Neural cell (in vitro differentiated cells): ENCODE measurements at regions not wholly inside any gene's neighbourhood (a gene's known extent, or its start where the extent isn't known, plus 50 kb on each side); places are given as distances from the start of the nearest gene placed in this dataset.

ENCODE experiments used
- EZH2 ChIP-seq: fragments of 200-600, 300-800 bp; shearing (Covaris generic), sonication (generic); IDR thresholded peaks from 2 replicates; pipeline ENCODE4 v1.6.1; 2014; ENCODE audit warnings: antibody characterized with exemption, low read length, borderline replicate concordance, mild to moderate bottlenecking; ENCODE audit not compliant: insufficient read depth, poor library complexity, severe bottlenecking
- POLR2AphosphoS5 ChIP-seq: IDR thresholded peaks from 2 replicates; pipeline ENCODE4 v1.6.1; 2012
- RAD21 ChIP-seq: fragments of 450-650 bp; conservative IDR thresholded peaks from 2 replicates; pipeline ENCODE4 v1.6.1; 2014; ENCODE audit warnings: antibody characterized with exemption, mild to moderate bottlenecking, moderate library complexity
- TF ChIP-seq, protein P1 (sequence below): fragments of 450-650 bp; IDR thresholded peaks from 2 replicates; pipeline ENCODE4 v1.5.1; 2014; ENCODE audit warnings: antibody characterized with exemption, mild to moderate bottlenecking, moderate library complexity; ENCODE audit not compliant: poor library complexity, severe bottlenecking
- TF ChIP-seq, protein P2 (sequence below): IDR thresholded peaks from 2 replicates; pipeline ENCODE4 v1.6.1; 2012; ENCODE audit warnings: borderline replicate concordance

DNA sequence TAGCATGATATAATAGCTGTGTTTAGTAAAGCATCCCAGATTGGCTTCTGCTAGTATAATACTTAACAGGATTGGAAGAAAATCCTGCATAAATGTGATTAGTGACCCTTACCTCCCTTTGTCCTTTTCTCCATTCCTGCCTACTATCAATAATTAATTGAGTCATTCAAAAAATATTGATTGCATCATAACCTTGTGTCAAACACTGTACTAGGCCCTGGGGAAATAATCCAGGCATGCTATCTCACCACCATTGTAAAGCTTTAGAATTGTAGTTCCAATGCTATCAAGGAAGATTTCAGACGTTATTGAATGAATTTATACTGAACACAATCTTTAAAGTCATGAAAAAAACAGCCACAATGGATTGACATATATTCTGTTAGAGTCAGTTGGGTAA is 378.6 kb upstream of the DDHD1 start:
- TF ChIP-seq RAD21, result no peak
- TF ChIP-seq EZH2, result no peak
- TF ChIP-seq, protein P1, sequence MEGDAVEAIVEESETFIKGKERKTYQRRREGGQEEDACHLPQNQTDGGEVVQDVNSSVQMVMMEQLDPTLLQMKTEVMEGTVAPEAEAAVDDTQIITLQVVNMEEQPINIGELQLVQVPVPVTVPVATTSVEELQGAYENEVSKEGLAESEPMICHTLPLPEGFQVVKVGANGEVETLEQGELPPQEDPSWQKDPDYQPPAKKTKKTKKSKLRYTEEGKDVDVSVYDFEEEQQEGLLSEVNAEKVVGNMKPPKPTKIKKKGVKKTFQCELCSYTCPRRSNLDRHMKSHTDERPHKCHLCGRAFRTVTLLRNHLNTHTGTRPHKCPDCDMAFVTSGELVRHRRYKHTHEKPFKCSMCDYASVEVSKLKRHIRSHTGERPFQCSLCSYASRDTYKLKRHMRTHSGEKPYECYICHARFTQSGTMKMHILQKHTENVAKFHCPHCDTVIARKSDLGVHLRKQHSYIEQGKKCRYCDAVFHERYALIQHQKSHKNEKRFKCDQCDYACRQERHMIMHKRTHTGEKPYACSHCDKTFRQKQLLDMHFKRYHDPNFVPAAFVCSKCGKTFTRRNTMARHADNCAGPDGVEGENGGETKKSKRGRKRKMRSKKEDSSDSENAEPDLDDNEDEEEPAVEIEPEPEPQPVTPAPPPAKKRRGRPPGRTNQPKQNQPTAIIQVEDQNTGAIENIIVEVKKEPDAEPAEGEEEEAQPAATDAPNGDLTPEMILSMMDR, result no peak
- TF ChIP-seq, protein P2, sequence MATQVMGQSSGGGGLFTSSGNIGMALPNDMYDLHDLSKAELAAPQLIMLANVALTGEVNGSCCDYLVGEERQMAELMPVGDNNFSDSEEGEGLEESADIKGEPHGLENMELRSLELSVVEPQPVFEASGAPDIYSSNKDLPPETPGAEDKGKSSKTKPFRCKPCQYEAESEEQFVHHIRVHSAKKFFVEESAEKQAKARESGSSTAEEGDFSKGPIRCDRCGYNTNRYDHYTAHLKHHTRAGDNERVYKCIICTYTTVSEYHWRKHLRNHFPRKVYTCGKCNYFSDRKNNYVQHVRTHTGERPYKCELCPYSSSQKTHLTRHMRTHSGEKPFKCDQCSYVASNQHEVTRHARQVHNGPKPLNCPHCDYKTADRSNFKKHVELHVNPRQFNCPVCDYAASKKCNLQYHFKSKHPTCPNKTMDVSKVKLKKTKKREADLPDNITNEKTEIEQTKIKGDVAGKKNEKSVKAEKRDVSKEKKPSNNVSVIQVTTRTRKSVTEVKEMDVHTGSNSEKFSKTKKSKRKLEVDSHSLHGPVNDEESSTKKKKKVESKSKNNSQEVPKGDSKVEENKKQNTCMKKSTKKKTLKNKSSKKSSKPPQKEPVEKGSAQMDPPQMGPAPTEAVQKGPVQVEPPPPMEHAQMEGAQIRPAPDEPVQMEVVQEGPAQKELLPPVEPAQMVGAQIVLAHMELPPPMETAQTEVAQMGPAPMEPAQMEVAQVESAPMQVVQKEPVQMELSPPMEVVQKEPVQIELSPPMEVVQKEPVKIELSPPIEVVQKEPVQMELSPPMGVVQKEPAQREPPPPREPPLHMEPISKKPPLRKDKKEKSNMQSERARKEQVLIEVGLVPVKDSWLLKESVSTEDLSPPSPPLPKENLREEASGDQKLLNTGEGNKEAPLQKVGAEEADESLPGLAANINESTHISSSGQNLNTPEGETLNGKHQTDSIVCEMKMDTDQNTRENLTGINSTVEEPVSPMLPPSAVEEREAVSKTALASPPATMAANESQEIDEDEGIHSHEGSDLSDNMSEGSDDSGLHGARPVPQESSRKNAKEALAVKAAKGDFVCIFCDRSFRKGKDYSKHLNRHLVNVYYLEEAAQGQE, result no peak
- no peak for TF ChIP-seq POLR2AphosphoS5
